Right lobe of liver (tissue), 6 donors: ENCODE measurements at regions not wholly inside any gene's neighbourhood (a gene's known extent, or its start where the extent isn't known, plus 50 kb on each side); places are given as distances from the start of the nearest gene placed in this dataset.
A peak's percentile ranks its signal among the peaks of the same experiment; 100 is the strongest.

Experiments
- ATAC-seq, 4 donors: fragments of 200-7000 bp; cut with Tn5 transposase; one replicate each; pipeline ENCODE4 v1.9.1; 2020; ENCODE audit warnings: mild to moderate bottlenecking in 4 of 4, moderate library complexity in 4 of 4
- DNase-seq, 3 donors: peaks; one replicate each; pipeline ENCODE4 v3.0.0-alpha.2; 2020
- H3K27ac ChIP-seq, 3 donors: fragments of 200-600 bp; one replicate each; pipeline ENCODE4 v1.8.0; 2022
- H3K27me3 ChIP-seq, 2 donors: fragments of 200-600 bp; one replicate each; pipeline ENCODE4 v1.8.0; 2022
- H3K36me3 ChIP-seq, 4 donors: fragments of 200-600 bp; sonication (generic) in 1 of 4; one replicate each; pipeline versions ENCODE4 v1.5.1 to v1.8.0; 2017 to 2022; ENCODE audit warnings: control low read depth in 1 of 4
- H3K4me1 ChIP-seq, 4 donors: fragments of 200-600 bp; sonication (generic) in 1 of 4; one replicate each; pipeline versions ENCODE4 v1.5.1 to v1.8.0; 2017 to 2022; ENCODE audit warnings: control low read depth in 1 of 4
- H3K4me3 ChIP-seq, 3 donors: fragments of 200-600 bp; one replicate each; pipeline ENCODE4 v1.8.0; 2022
- H3K9me3 ChIP-seq, 4 donors: fragments of 200-600 bp; sonication (generic) in 1 of 4; one replicate each; pipeline versions ENCODE4 v1.5.1 to v1.8.0; 2017 to 2022; ENCODE audit warnings: control low read depth in 1 of 4
- POLR2A ChIP-seq: fragments of 450-650 bp; IDR thresholded peaks from one replicate; pipeline ENCODE4 v1.6.1; 2017; ENCODE audit warnings: antibody characterized with exemption, mild to moderate bottlenecking
- WGBS: methylation state at CpG from one replicate; pipeline ENCODE4 v1.1.6; 2018; ENCODE audit warnings: low coverage, low lambda C conversion rate; ENCODE audit not compliant: insufficient coverage; ENCODE audit errors: missing lambda C conversion rate; 5-methylcytosine and 5-hydroxymethylcytosine counted together
- intact Hi-C, 2 donors: fragments of 100-400 bp; cut with DNase I; formaldehyde crosslinking; loops; one replicate each; pipeline versions ENCODE4 v1.11.2 to v1.14.1; 2022
- TF ChIP-seq, protein P1 (sequence below), 4 donors: fragments of 200-600 bp in 3 of 4; fragments of 450-650 bp in 1 of 4; IDR thresholded peaks; one replicate each; pipeline versions ENCODE4 v1.5.1 to v1.8.0; 2016 to 2022; ENCODE audit warnings: antibody characterized with exemption in 4 of 4, mild to moderate bottlenecking in 2 of 4
- donor health status: DM: no; HTN: yes; CAD: no.
- donor health status: DM: no; HTN: no; CAD: no.
- donor health status: DM: no; HTN: no; CAD: no.
- donor health status: DM: no; HTN: yes; CAD: no.
- donor health status: DM: no; HTN: yes; CAD: no.

DNA sequence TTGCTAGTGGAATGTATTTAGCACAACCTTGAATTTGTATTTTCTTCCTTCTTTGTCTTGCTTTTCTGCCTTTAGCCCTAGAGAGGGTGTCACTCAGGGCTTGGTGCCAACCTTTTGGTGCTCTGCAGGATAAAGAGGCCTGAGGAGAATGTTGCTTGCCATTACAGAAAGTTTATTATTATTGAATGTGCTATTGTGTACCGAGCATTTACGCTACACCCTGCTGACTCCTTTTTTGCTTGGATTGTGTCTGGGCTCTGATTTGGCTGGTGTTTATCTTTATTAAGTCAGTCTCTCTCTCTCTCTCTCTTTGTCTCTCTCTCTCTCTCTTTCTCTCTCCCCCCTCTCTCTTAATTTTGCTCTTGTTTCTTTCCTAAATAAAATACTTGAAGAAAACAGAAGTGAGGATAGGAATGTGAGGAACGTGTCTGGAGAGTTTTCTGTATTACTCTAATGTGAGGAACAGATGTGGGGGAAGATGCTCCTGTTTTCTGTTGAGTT lies 284.4 kb upstream of the PHYHIPL start:
- Histone ChIP-seq H3K4me1 (peaks cover 0 to 11% (median 0%) of the 10 kb centered on the region in 4 donors), H3K36me3 (no peaks in the 10 kb centered on the region), H3K4me3 (no peak overlapping the region), H3K27me3 (no peaks in the 10 kb centered on the region), H3K9me3 (no peaks in the 10 kb centered on the region), H3K27ac (no peak overlapping the region)
- DNase-seq (no peak), ATAC-seq (no peak)
- no peak for TF ChIP-seq POLR2A
- TF ChIP-seq, protein P1, sequence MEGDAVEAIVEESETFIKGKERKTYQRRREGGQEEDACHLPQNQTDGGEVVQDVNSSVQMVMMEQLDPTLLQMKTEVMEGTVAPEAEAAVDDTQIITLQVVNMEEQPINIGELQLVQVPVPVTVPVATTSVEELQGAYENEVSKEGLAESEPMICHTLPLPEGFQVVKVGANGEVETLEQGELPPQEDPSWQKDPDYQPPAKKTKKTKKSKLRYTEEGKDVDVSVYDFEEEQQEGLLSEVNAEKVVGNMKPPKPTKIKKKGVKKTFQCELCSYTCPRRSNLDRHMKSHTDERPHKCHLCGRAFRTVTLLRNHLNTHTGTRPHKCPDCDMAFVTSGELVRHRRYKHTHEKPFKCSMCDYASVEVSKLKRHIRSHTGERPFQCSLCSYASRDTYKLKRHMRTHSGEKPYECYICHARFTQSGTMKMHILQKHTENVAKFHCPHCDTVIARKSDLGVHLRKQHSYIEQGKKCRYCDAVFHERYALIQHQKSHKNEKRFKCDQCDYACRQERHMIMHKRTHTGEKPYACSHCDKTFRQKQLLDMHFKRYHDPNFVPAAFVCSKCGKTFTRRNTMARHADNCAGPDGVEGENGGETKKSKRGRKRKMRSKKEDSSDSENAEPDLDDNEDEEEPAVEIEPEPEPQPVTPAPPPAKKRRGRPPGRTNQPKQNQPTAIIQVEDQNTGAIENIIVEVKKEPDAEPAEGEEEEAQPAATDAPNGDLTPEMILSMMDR (IDR thresholded peaks at IDR 0.05) = no peak
- intact Hi-C loops = no loop called here
- 74% methylated on average over 3 of the region's 3 CpGs for WGBS

DNA sequence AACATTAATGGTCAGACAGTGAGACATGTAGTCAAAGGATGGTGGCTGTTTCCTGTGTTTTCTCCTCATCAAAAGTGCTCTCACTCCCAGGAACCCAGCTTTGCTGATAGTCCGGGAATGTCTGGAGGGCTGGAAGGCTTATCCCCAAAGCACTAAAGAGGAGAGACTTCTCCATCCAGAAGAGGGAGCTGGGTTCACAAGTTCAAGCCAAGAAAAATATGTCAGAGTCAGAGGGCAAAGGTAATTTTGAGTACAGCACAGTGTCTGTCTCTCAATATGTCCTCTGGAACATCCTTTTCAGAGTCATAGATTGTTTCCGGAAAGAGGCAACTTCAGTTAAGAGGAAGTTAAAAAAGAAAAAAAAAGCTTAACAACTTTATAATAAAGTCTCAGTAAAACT lies 281.5 kb upstream of the PHYHIPL start:
- no peaks in the 10 kb centered on the region for H3K27me3 ChIP-seq
- H3K9me3 ChIP-seq = no peaks in the 10 kb centered on the region
- intact Hi-C loops = no loop called here
- DNase-seq (no peak), ATAC-seq (peak; percentile 69 to 81 (median 76))
- H3K4me1 ChIP-seq = peaks cover 0 to 22% (median 0%) of the 10 kb centered on the region in 4 donors
- no peak overlapping the region for H3K4me3 ChIP-seq
- H3K36me3 ChIP-seq = no peaks in the 10 kb centered on the region
- H3K27ac ChIP-seq = no peak overlapping the region
- WGBS = 38% methylated on average over 2 of the region's 2 CpGs
- TF ChIP-seq, protein P1 (IDR thresholded peaks at IDR 0.05) = peak in 2 of 4 donors; percentile 9 to 37
- no peak for TF ChIP-seq POLR2A

DNA sequence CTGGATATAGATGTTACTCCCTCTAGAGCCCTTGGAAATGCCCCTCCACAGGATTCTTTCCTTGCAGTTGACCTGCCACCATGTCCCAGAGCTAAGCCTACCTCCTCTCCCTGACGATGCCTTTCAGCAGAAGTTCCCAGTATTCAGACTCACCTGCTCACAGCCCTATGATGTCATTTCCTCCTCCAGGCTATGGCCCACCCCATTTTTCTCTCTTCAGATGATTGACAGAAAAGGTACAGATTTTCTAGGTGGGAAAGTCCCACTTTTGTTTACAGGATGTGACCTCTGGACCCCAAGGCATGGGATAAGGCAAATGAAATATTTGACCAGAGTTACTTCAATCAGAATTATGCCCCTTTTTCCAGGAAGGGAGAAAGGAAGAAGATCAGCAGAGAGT lies 280.2 kb upstream of the PHYHIPL start:
- H3K27me3 ChIP-seq = no peaks in the 10 kb centered on the region
- H3K9me3 ChIP-seq = no peaks in the 10 kb centered on the region
- no peak for TF ChIP-seq POLR2A
- TF ChIP-seq, protein P1 (IDR thresholded peaks at IDR 0.05) = no peak
- ATAC-seq = peak in 1 of 4 donors; percentile 57
- no peaks in the 10 kb centered on the region for H3K36me3 ChIP-seq
- WGBS = 80% methylated on average over 1 of the region's 1 CpG
- no peak for DNase-seq
- intact Hi-C loops = no loop called here
- no peak overlapping the region for H3K27ac ChIP-seq
- no peak overlapping the region for H3K4me3 ChIP-seq
- peaks cover 0 to 22% (median 0%) of the 10 kb centered on the region in 4 donors for H3K4me1 ChIP-seq

DNA sequence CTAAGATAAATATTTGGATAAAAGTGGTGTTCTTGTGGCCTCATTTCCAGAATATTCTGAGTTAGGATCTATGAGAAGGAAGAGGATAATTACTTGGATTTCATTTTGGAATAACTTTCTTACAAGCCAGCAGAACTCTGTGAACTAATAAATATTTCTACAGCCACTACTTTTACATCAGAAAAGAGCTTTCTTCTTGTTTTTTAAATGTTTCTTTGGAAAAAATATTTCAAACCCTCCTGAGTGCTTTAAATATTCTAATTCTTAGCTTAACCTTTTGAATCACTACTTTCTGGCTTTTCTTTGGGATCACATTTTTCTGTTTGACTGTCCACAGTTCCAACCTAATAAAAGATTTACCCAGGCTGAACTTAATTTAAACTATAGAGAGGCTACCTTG lies 279.2 kb upstream of the PHYHIPL start:
- Histone ChIP-seq H3K4me3 (no peak overlapping the region), H3K36me3 (no peaks in the 10 kb centered on the region), H3K27me3 (no peaks in the 10 kb centered on the region), H3K27ac (peak overlapping the region in 1 of 3 donors; percentile 65), H3K9me3 (no peaks in the 10 kb centered on the region), H3K4me1 (peaks cover 0 to 22% (median 0%) of the 10 kb centered on the region in 4 donors)
- intact Hi-C loops = no loop called here
- ATAC-seq (peak in 1 of 4 donors; percentile 78), DNase-seq (no peak)
- TF ChIP-seq, protein P1 (IDR thresholded peaks at IDR 0.05) = no peak
- no peak for TF ChIP-seq POLR2A

DNA sequence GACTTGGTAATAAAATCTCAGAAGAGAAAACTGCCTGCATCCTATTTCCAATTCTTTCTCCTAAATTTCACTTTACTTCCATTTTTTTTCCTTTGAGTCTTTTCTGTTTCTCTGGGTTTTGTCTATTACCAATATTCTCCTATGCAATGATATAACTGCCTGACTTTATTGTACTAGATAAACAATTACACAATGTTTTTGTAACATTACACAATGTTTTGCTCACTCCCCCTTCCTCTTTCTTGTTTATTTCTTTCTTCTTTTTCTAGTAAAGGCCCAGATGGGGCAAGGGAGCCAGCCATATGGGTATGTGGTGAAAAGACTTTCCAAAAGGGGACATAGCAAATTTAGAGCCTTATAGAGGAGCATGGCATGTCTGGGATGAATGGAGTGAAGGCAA lies 278.7 kb upstream of the PHYHIPL start:
- H3K9me3 ChIP-seq = no peaks in the 10 kb centered on the region
- no peak for TF ChIP-seq POLR2A
- TF ChIP-seq, protein P1 (IDR thresholded peaks at IDR 0.05) = no peak
- ATAC-seq = peak in 3 of 4 donors; percentile 63 to 68 (median 66)
- intact Hi-C loops = no loop called here
- peak overlapping the region in 1 of 3 donors; percentile 65 for H3K27ac ChIP-seq
- H3K36me3 ChIP-seq = no peaks in the 10 kb centered on the region
- no peak for DNase-seq
- no peaks in the 10 kb centered on the region for H3K27me3 ChIP-seq
- H3K4me1 ChIP-seq = peaks cover 0 to 22% (median 0%) of the 10 kb centered on the region in 4 donors
- no peak overlapping the region for H3K4me3 ChIP-seq
